GM10266 (cell line): ENCODE measurements at regions not wholly inside any gene's neighbourhood (a gene's known extent, or its start where the extent isn't known, plus 50 kb on each side); places are given as distances from the start of the nearest gene placed in this dataset.

Experiments
- DNase-seq: peaks from one replicate; pipeline ENCODE4 v3.0.0; 2012; ENCODE audit errors: extremely low spot score
- CTCF ChIP-seq: IDR thresholded peaks from 2 replicates; pipeline ENCODE4 v1.5.1; 2012; ENCODE audit warnings: mild to moderate bottlenecking, low read depth; ENCODE audit not compliant: control insufficient read depth, insufficient read depth; ENCODE audit errors: missing control alignments

GRCh38 chr2:83461135-83461534 lies 997.9 kb downstream of the SUCLG1 start:
- no peak for TF ChIP-seq CTCF

GRCh38 chr2:83459456-83459855 lies 999.6 kb downstream of the SUCLG1 start:
- no peak for DNase-seq
- TF ChIP-seq CTCF: no peak

More at GRCh38 chr2:83461135-83461534, 997.9 kb downstream of the SUCLG1 start:
- no peak for DNase-seq

- TF ChIP-seq CTCF: no peak
- no peak for DNase-seq
These were observed 1023.1 kb downstream of the SUCLG1 start for GRCh38 chr2:83435989-83436388.

- no peak for DNase-seq
- no peak for TF ChIP-seq CTCF
These were observed 1038.1 kb downstream of the SUCLG1 start for GRCh38 chr2:83420993-83421392.

GRCh38 chr2:83394134-83394904 lies 1064.8 kb downstream of the SUCLG1 start:
- TF ChIP-seq CTCF: no peak
- DNase-seq: no peak

- no peak for TF ChIP-seq CTCF
- DNase-seq: no peak
These were observed 1070.3 kb downstream of the SUCLG1 start for GRCh38 chr2:83388804-83389203.

- DNase-seq: no peak
- TF ChIP-seq CTCF: no peak
These were observed 1072.5 kb downstream of the SUCLG1 start for GRCh38 chr2:83386549-83386948.
